ENCODE measurements at regions not wholly inside any gene's neighbourhood (a gene's known extent, or its start where the extent isn't known, plus 50 kb on each side); places are given as distances from the start of the nearest gene placed in this dataset.

- DNase-seq, result no peak
These were observed 249.4 kb upstream of the AJAP1 start for GRCh38 chr1:4404854-4405590.

- peak; percentile 62 for DNase-seq
These were observed 246.6 kb upstream of the AJAP1 start for GRCh38 chr1:4407851-4408250.

DNA sequence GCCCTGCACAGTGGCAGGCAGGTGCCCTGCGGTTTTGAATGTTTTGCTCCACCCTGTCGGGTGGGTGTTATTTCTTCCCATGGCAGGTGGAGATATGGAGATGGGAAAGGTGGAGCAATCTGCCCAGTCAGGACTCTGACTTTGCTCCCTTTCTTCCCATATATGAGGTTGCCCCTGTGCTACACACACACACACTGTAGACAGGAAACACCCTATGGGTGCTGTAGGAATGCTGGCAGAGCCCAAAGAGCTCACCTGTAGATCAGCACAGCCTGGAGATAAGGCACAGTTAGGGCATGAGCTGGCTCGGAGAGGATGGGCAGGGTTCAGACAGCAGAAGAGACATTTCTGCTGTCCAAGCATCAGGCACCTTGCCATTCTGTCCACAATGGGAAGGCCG is 246.0 kb upstream of the AJAP1 start:
- no peak for DNase-seq

- no peak for DNase-seq
These were observed 242.5 kb upstream of the AJAP1 start for GRCh38 chr1:4411862-4412261.

GRCh38 chr1:4415476-4415875 is 238.9 kb upstream of the AJAP1 start:
- DNase-seq, result no peak

DNA sequence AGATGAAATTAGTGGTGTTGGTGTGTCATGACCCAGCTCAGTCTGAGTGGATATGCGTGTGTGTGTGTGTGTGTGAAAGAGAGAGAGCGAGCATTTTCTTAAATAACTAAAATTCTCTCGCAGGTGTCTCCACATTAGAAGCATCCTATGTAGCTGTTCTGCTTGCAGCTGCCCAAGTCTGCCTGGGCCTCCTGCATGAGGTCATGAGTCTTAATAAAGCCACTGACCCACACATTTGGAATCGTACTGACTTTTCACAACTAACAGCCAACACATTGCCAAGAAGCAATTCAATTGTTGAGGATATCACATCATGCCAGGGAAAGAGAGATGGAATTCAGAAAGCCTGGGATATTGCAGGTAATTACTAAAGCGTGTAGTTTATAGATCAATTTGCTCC is 238.2 kb upstream of the AJAP1 start:
- DNase-seq, result no peak

GRCh38 chr1:4418021-4418420 is 236.4 kb upstream of the AJAP1 start:
- DNase-seq, result no peak

- no peak for DNase-seq
These were observed 232.4 kb upstream of the AJAP1 start for GRCh38 chr1:4421986-4422385.

DNA sequence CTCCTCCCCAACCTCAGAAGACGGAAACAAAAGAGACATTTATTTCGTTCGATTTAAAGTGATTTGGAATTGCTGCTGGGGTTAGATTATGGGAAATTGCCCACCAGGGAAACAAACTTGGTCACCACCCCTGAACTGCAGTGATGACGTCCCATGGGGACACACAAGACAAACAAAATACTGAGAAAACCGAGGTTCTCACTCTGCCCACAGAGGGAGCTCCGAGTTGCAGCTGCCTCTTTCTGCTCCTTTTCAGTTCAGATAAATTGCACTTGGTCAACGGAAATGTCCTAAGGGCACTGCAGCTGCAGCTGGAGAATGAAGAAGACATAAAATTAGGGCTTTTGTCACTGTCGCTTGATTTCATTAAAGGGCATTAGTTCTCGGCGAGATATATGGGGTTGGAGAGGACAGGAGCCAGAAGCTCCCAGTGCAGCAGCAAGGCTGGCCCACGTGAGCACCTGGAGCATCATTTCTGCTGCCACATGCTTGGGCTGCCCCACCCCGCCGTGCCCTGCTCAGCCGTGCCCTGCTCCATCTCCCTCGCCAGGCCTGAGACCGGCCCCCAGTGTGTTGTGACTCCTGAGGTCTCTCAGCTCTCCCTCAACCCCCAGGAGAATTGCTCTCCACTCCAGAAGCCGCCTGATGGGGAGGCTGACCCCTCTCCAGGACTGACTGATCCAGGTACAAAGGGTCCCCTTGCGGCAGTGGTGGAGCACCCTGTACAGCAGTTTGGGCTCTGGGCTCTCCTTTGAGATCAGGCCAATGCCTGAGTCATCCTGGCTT is 231.7 kb upstream of the AJAP1 start:
- DNase-seq, result peak; percentile 78

GRCh38 chr1:4424254-4424653 is 230.2 kb upstream of the AJAP1 start:
- no peak for DNase-seq

GRCh38 chr1:4424766-4425165 is 229.6 kb upstream of the AJAP1 start:
- DNase-seq, result no peak

- DNase-seq, result peak; percentile 70
These were observed 228.5 kb upstream of the AJAP1 start for GRCh38 chr1:4425892-4426291.

- no peak for DNase-seq
These were observed 225.7 kb upstream of the AJAP1 start for GRCh38 chr1:4428711-4429110.

GRCh38 chr1:4430406-4431365 is 223.7 kb upstream of the AJAP1 start:
- DNase-seq, result no peak

DNA sequence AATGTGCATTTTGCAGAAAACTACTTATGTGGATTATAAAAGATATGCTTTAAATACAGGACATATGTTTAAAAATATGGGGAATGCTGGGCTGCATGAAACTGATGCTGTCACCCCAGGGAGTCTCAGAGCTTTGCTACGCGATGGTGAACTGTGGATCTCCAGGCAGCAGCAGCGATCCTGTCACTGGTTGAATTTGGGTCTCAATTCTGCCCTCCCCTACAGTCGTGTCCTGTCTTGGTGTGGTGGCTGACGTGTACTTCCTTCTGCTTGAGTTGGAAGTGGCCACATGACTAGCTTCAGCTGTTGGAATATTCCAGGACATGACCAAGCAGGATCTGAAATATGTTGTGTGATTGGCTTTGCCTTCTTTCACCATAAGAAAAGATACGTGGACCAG is 222.9 kb upstream of the AJAP1 start:
- no peak for DNase-seq

GRCh38 chr1:4433075-4433474 is 221.3 kb upstream of the AJAP1 start:
- no peak for DNase-seq

GRCh38 chr1:4444086-4444485 is 210.3 kb upstream of the AJAP1 start:
- DNase-seq, result no peak

DNA sequence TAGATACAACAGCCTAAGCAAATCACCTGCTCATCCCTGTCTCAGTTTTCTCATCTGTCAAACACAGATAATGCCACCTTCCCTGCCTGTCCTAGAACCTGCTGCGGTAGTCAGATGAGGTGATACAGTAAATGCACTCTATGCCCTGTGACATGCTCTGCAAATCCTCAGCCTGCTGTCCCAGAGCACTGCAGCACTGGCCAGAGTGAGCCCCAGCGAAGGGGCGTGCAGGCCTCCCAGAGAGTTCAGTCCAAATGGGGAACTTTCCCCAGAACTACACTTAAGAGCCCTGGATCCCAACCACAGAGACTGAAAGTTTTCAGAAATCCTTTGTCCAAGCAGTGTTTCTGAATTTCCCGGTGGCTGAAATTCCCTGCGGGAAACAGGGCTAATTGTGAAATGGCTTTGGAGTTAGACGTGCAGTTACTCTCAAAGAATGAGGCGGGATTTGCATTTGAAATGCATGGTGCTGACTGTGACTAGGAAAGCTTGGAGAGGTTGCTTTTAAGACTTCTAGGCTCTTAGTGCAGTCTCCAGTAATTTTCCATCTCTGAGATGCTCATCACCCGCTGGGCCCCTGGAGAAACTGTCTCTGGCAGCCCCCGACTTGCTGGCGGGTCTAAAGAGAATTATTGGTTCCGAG is 206.5 kb upstream of the AJAP1 start:
- DNase-seq, result no peak

- DNase-seq, result no peak
These were observed 204.4 kb upstream of the AJAP1 start for GRCh38 chr1:4449972-4450371.

- no peak for DNase-seq
These were observed 201.7 kb upstream of the AJAP1 start for GRCh38 chr1:4452701-4453100.

DNA sequence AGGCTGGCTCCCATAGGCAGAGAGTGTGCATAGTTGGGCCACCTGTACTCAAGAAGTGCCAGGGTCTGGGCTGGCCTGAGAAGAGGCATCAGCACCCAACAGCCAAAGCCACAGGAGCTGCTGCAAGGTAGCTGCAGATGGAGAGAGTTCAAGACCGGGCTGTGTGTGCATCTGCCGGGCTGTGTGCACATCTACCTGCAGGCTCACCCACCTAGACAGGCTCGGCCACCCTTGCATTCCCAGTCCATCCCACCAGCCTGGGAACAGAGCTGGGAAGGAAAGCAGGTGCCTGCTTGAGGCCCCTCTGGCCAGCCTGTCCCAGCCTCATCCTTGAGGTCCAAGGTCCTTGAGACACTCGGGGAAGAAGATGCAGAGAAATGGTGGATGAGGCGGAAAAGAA is 194.4 kb upstream of the AJAP1 start:
- DNase-seq, result no peak

GRCh38 chr1:4460651-4461050 is 193.8 kb upstream of the AJAP1 start:
- DNase-seq, result no peak

All from NCI-H1436 (cell line).